Ishikawa (cell line): ENCODE measurements at regions not wholly inside any gene's neighbourhood (a gene's known extent, or its start where the extent isn't known, plus 50 kb on each side); places are given as distances from the start of the nearest gene placed in this dataset.

ENCODE experiments used
- CEBPB ChIP-seq: IDR thresholded peaks from 2 replicates; pipeline ENCODE4 v1.6.1; 2012
- EGR1 ChIP-seq: IDR thresholded peaks from 2 replicates; pipeline ENCODE4 v1.6.1; 2012
- EP300 ChIP-seq: IDR thresholded peaks from 2 replicates; pipeline ENCODE4 v1.6.1; 2012; ENCODE audit warnings: borderline replicate concordance
- FOXM1 ChIP-seq: IDR thresholded peaks from 2 replicates; pipeline ENCODE4 v1.6.1; 2012; ENCODE audit warnings: low read depth, borderline replicate concordance
- MAX ChIP-seq: IDR thresholded peaks from 2 replicates; pipeline ENCODE4 v1.6.1; 2012
- NFIC ChIP-seq: IDR thresholded peaks from 2 replicates; pipeline ENCODE4 v1.6.1; 2012
- RAD21 ChIP-seq: IDR thresholded peaks from 2 replicates; pipeline ENCODE4 v1.6.1; 2012; ENCODE audit warnings: low read depth
- REST ChIP-seq: IDR thresholded peaks from 2 replicates; pipeline ENCODE4 v1.6.1; 2012; ENCODE audit warnings: low read depth, mild to moderate bottlenecking
- TAF1 ChIP-seq: IDR thresholded peaks from 2 replicates; pipeline ENCODE4 v1.6.1; 2012; ENCODE audit warnings: low read depth, mild to moderate bottlenecking
- TEAD4 ChIP-seq: IDR thresholded peaks from 2 replicates; pipeline ENCODE4 v1.6.1; 2012
- YY1 ChIP-seq: IDR thresholded peaks from 2 replicates; pipeline ENCODE4 v1.6.1; 2012; ENCODE audit warnings: low read depth
- ZBTB7A ChIP-seq: IDR thresholded peaks from 2 replicates; pipeline ENCODE4 v1.6.1; 2012; ENCODE audit warnings: low read depth

- TF ChIP-seq RAD21 (no peak), NFIC (no peak), REST (no peak), EP300 (no peak), FOXM1 (no peak), EGR1 (no peak), ZBTB7A (no peak), CEBPB (no peak), MAX (no peak), TAF1 (no peak), TEAD4 (no peak), YY1 (no peak)
Observed at GRCh38 chr2:72015266-72015665, 132.4 kb downstream of the CYP26B1 start.
